H54 (cell line): ENCODE measurements at regions not wholly inside any gene's neighbourhood (a gene's known extent, or its start where the extent isn't known, plus 50 kb on each side); places are given as distances from the start of the nearest gene placed in this dataset.

ENCODE experiments used
- DNase-seq: peaks from one replicate; pipeline ENCODE4 v3.0.0; 2011; ENCODE audit warnings: low spot score, mixed read lengths; ENCODE audit not compliant: insufficient read length
- FAIRE-seq: peaks from 3 replicates; lab custom pipeline; 2011; peaks lifted over from hg19 to GRCh38; lab: Jason Lieb, UNC
- POLR2A ChIP-seq: IDR thresholded peaks from 2 replicates; pipeline ENCODE4 v1.6.1; 2011; ENCODE audit warnings: low read depth, mild to moderate bottlenecking, low read length

- DNase-seq, result no peak
- no peak for FAIRE-seq
- TF ChIP-seq POLR2A, result no peak
Observed at GRCh38 chr14:80146941-80147340, 64.4 kb downstream of the DIO2 start.

- no peak for TF ChIP-seq POLR2A
- FAIRE-seq, result no peak
- no peak for DNase-seq
Observed at GRCh38 chr14:80136358-80136757, 74.9 kb downstream of the DIO2 start.

GRCh38 chr14:80135305-80136088 lies 75.8 kb downstream of the DIO2 start:
- DNase-seq (no peak), FAIRE-seq (no peak)
- no peak for TF ChIP-seq POLR2A

- TF ChIP-seq POLR2A, result no peak
- FAIRE-seq, result no peak
- DNase-seq, result no peak
Observed at GRCh38 chr14:80134321-80134720, 77.0 kb downstream of the DIO2 start.

- TF ChIP-seq POLR2A, result no peak
- no peak for FAIRE-seq
- no peak for DNase-seq
Observed at GRCh38 chr14:80133457-80133856, 77.8 kb downstream of the DIO2 start.

- FAIRE-seq (no peak), DNase-seq (no peak)
- no peak for TF ChIP-seq POLR2A
Observed at GRCh38 chr14:80127466-80127865, 83.8 kb downstream of the DIO2 start.

- no peak for FAIRE-seq
- TF ChIP-seq POLR2A, result no peak
- no peak for DNase-seq
Observed at GRCh38 chr14:80124794-80125193, 86.5 kb downstream of the DIO2 start.

GRCh38 chr14:80117876-80118275 lies 93.4 kb downstream of the DIO2 start:
- no peak for TF ChIP-seq POLR2A
- no peak for DNase-seq
- FAIRE-seq, result no peak

GRCh38 chr14:80116157-80116556 lies 95.1 kb downstream of the DIO2 start:
- FAIRE-seq, result no peak
- TF ChIP-seq POLR2A, result no peak
- DNase-seq, result no peak

- no peak for TF ChIP-seq POLR2A
- DNase-seq, result no peak
- no peak for FAIRE-seq
Observed at GRCh38 chr14:80110721-80111120, 100.6 kb downstream of the DIO2 start.

GRCh38 chr14:80109055-80109454 lies 102.2 kb downstream of the DIO2 start:
- FAIRE-seq, result no peak
- no peak for TF ChIP-seq POLR2A
- DNase-seq, result no peak

- TF ChIP-seq POLR2A, result no peak
- DNase-seq, result no peak
- no peak for FAIRE-seq
Observed at GRCh38 chr14:80108430-80108829, 102.9 kb downstream of the DIO2 start.

GRCh38 chr14:80105488-80105994 lies 105.8 kb downstream of the DIO2 start:
- DNase-seq, result no peak
- no peak for TF ChIP-seq POLR2A
- no peak for FAIRE-seq

GRCh38 chr14:80101835-80102234 lies 109.5 kb downstream of the DIO2 start:
- DNase-seq (no peak), FAIRE-seq (no peak)

GRCh38 chr14:80100681-80101080 lies 110.6 kb downstream of the DIO2 start:
- DNase-seq (no peak), FAIRE-seq (no peak)
- TF ChIP-seq POLR2A, result no peak

More at GRCh38 chr14:80101835-80102234, 109.5 kb downstream of the DIO2 start:
- TF ChIP-seq POLR2A, result no peak
